ENCODE measurements at regions not wholly inside any gene's neighbourhood (a gene's known extent, or its start where the extent isn't known, plus 50 kb on each side); places are given as distances from the start of the nearest gene placed in this dataset.

DNA sequence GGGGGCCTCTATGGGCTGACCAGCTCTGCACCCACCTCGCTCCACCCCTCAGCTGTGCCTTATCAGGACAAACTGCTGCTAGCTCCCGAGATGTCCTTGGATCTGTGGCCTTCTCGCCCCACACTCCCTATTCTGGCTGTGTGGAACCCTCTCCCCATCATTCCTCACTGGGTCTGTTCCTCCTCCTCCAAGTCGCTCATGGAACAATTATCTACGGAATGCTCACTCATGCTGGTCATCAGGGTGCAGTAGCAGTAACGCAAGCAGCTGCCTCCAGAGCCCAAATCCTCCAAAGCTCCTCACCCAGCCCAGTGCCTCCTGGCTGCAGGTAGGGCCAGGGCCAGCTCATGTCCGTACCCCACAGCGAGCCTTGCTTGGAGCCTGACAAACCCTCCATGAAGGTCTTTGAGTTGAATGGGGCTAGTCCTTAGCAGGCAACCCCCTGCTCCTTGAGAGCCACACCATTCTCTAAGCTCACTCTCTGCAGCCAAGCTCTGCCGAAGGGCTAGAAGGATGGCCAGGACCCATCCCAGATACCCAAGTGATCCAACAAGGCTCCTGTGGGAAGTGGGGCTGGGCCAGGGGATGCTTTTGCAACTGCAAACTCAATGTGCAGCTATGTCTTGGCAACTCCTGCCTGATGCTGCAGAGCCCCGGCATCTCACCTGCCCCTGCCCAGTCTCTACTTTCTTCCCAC lies 977.8 kb downstream of the TBC1D22A start:
- TF ChIP-seq, protein P1, sequence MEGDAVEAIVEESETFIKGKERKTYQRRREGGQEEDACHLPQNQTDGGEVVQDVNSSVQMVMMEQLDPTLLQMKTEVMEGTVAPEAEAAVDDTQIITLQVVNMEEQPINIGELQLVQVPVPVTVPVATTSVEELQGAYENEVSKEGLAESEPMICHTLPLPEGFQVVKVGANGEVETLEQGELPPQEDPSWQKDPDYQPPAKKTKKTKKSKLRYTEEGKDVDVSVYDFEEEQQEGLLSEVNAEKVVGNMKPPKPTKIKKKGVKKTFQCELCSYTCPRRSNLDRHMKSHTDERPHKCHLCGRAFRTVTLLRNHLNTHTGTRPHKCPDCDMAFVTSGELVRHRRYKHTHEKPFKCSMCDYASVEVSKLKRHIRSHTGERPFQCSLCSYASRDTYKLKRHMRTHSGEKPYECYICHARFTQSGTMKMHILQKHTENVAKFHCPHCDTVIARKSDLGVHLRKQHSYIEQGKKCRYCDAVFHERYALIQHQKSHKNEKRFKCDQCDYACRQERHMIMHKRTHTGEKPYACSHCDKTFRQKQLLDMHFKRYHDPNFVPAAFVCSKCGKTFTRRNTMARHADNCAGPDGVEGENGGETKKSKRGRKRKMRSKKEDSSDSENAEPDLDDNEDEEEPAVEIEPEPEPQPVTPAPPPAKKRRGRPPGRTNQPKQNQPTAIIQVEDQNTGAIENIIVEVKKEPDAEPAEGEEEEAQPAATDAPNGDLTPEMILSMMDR (conservative IDR thresholded peaks at IDR 0.05; ENCODE audit: low read depth, low read length), result no peak
- TF ChIP-seq POLR2A (IDR thresholded peaks at IDR 0.05; ENCODE audit: low read depth, low read length) (no peak), RFX5 (IDR thresholded peaks at IDR 0.05; ENCODE audit: low read depth, low read length) (no peak), SMC3 (IDR thresholded peaks at IDR 0.05; ENCODE audit: low read depth, low read length) (no peak), RAD21 (IDR thresholded peaks at IDR 0.05; ENCODE audit: low read length) (no peak), FOS (IDR thresholded peaks at IDR 0.05; ENCODE audit: low read depth, low read length) (no peak), MAFK (IDR thresholded peaks at IDR 0.05; ENCODE audit: low read depth, low read length) (no peak), BHLHE40 (IDR thresholded peaks at IDR 0.05; ENCODE audit: low read depth, low read length) (no peak), MAZ (IDR thresholded peaks at IDR 0.05; ENCODE audit: borderline replicate concordance, low read depth, low read length) (no peak), CEBPB (IDR thresholded peaks at IDR 0.05; ENCODE audit: low read depth, low read length) (no peak), NFE2L2 (IDR thresholded peaks at IDR 0.05; ENCODE audit: low read depth, low read length) (no peak)
- TF ChIP-seq, protein P2, sequence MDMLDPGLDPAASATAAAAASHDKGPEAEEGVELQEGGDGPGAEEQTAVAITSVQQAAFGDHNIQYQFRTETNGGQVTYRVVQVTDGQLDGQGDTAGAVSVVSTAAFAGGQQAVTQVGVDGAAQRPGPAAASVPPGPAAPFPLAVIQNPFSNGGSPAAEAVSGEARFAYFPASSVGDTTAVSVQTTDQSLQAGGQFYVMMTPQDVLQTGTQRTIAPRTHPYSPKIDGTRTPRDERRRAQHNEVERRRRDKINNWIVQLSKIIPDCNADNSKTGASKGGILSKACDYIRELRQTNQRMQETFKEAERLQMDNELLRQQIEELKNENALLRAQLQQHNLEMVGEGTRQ (IDR thresholded peaks at IDR 0.05; ENCODE audit: low read depth, low read length), result no peak

Data from IMR-90 (cell line).